ENCODE measurements at regions not wholly inside any gene's neighbourhood (a gene's known extent, or its start where the extent isn't known, plus 50 kb on each side); places are given as distances from the start of the nearest gene placed in this dataset.

DNA sequence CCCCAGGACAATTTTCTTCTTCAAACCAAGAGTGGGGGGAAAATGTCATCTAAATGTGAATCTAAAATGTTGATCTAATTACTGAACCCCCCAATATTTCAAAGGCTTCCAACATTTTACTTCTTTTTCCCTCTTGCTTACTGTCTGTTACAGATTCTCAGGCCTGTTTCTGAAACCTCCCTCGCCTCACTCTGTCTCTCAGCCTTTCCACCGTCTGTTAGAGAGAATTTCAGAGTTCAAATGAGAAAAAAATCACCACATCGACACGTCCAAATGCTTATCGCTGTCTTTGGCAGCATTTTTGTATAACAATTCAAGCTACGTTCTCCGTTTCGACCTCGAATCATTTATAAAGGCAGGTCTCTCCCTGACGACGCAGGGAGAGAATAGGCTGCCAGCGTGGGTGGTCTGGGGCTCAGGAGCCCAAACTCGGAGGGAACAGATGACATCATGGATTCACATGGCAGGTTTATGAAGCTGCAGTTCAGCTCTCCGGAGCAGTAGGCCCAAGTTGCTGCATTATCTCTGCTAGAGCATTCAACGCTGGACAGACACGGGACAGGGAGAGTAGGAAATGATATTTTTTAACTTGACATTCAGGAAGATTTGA is 139.8 kb downstream of the GAS1 start:
- Histone ChIP-seq H3K9ac (no peak overlapping the region), H3K27ac (no peak overlapping the region), H3K36me3 (no peaks in the 10 kb centered on the region), H3K4me3 (no peak overlapping the region), H3K27me3 (no peaks in the 10 kb centered on the region), H3K9me3 (replicated peaks in 1 of 11) (peaks cover 0 to 10% (median 0%) of the 10 kb centered on the region in 11 experiments; a peak in 1 of 22 replicates), H3K4me1 (no peaks in the 10 kb centered on the region), H4K20me1 (no peaks in the 10 kb centered on the region), H3K4me2 (no peak overlapping the region)
- no peak for TF ChIP-seq Cebpa-rat (IDR thresholded peaks at IDR 0.05)

DNA sequence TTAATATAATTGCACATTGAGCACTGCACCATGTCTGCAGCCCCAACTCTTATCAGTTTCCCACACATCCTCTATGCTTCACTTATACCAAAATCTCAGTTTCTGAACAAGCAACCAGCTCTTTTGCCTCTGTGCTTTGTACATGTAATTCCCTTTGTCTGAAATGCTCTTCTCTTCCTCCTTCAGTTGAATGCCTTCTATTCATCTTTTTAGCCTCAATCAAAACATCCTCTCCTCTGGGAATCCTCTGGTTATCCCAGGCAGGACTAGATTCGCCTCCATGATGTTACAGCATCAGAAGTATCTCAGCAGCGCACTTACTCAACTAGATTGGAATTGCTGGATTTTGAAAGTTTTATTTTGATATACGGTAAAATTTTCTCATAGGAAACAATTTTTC is 143.3 kb downstream of the GAS1 start:
- Histone ChIP-seq H3K4me2 (no peak overlapping the region), H3K9ac (no peak overlapping the region), H4K20me1 (no peaks in the 10 kb centered on the region), H3K9me3 (replicated peaks in 1 of 11) (no peaks in the 10 kb centered on the region), H3K27ac (no peak overlapping the region), H3K27me3 (no peaks in the 10 kb centered on the region), H3K4me1 (no peaks in the 10 kb centered on the region), H3K4me3 (no peak overlapping the region), H3K36me3 (no peaks in the 10 kb centered on the region)
- no peak for TF ChIP-seq Cebpa-rat (IDR thresholded peaks at IDR 0.05)

DNA sequence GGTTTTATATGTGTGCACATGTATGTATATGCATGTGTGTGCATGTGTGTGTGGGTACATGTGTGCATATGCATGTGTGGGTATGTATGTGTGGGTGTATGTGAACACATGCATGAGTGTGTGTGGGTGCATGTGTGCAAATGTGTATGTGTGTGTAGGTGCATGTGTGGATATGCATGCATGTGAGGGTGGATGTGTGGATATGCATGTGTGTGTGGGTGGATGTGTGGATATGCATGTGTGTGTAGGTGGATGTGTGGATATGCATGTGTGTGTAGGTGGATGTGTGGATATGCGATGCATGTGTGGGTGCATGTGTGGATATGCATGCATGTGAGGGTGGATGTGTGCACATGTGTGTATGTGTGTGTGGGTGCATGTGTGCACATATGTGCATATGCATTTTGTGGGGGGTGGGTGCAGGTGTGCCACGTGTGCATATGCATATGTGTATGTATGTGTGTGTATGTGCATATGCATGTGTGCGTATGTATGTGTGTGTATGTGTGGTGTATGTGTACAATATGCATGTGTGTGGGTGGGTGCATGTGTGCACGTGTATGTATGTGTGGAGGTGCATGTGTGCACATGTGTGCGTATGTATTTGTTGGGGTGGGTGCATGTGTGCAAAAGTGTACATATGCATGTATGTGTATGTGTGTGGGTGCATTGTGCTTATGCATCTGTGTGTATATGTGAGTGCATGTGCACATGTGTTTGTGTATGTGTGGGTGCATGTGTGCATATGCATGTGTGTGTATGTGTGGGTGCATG is 144.2 kb downstream of the GAS1 start:
- TF ChIP-seq Cebpa-rat (IDR thresholded peaks at IDR 0.05), result no peak
- Histone ChIP-seq H3K4me1 (no peaks in the 10 kb centered on the region), H3K4me2 (no peak overlapping the region), H3K9ac (no peak overlapping the region), H3K27ac (no peak overlapping the region), H3K4me3 (no peak overlapping the region), H3K27me3 (no peaks in the 10 kb centered on the region), H4K20me1 (no peaks in the 10 kb centered on the region), H3K36me3 (no peaks in the 10 kb centered on the region), H3K9me3 (replicated peaks in 1 of 11) (no peaks in the 10 kb centered on the region)

DNA sequence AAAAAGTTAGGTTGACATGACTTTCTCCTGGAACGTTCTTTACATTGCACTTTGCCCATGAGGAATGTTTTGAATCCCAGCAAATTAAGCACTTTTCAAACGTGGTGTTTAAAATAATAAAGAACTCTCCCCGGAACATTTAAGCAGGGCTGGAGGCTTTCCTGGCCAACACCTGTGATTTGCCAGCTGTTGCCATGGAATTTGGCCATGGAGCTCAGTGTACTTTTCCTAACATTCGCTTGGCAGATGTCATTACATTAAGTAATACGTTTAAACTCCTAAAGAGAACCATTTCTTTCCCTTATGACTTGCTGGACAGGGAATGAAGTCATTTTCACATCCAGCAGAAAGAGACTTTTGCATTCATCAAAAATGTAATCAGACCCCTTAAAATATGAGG is 146.1 kb downstream of the GAS1 start:
- H3K4me3 ChIP-seq, result no peak overlapping the region
- no peak for TF ChIP-seq Cebpa-rat (IDR thresholded peaks at IDR 0.05)
- H3K27me3 ChIP-seq, result no peaks in the 10 kb centered on the region
- H3K4me1 ChIP-seq, result no peaks in the 10 kb centered on the region
- H3K9me3 ChIP-seq (replicated peaks in 1 of 11), result no peaks in the 10 kb centered on the region
- no peaks in the 10 kb centered on the region for H4K20me1 ChIP-seq
- H3K4me2 ChIP-seq, result no peak overlapping the region
- H3K36me3 ChIP-seq, result no peaks in the 10 kb centered on the region
- H3K27ac ChIP-seq, result no peak overlapping the region
- H3K9ac ChIP-seq, result no peak overlapping the region

DNA sequence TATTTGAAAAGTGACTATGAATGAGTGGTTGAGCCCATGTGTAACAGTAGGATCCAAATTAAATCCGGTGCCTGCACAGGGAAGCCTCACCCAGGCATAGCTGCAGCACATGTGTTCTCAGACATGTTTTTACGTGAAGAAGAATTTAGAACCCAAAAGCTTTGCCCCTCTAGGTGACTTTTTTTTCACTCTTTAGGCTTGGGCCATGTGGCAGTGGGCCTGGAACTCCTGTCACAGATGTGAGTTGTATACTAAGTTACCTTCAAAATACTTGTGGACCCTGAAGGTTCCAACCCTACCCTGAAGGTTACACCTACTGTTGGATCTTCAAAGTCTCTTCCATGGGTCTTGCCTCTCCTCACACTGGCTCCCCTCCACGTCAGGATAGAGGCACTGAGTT is 146.6 kb downstream of the GAS1 start:
- H3K36me3 ChIP-seq, result no peaks in the 10 kb centered on the region
- no peak overlapping the region for H3K4me2 ChIP-seq
- H3K9me3 ChIP-seq (replicated peaks in 1 of 11), result no peaks in the 10 kb centered on the region

DNA sequence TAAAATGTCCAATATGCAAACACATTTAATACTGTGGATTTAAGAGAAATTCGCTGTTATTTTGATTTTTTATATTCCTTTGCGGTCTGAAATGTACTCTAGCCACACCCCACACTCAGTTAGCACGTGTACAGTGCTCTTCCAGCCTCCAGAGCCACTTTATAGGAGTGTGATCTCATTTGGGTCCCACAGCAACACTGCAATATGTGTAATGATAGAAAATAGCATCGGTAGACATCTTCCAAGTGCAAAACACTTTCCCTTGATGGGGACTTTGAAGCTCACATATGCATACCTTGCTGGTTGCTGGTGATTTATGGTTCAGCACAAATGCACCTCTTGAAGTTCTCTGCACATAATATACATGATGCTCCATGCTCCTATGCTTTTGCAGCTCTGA is 148.3 kb downstream of the GAS1 start:
- TF ChIP-seq Cebpa-rat (IDR thresholded peaks at IDR 0.05), result no peak
- Histone ChIP-seq H3K27me3 (no peaks in the 10 kb centered on the region), H3K9me3 (replicated peaks in 1 of 11) (no peaks in the 10 kb centered on the region)

More for the DNA sequence above, 146.6 kb downstream of the GAS1 start:
- no peak overlapping the region for H3K27ac ChIP-seq
- TF ChIP-seq Cebpa-rat (IDR thresholded peaks at IDR 0.05), result no peak
- H3K27me3 ChIP-seq, result no peaks in the 10 kb centered on the region
- H3K9ac ChIP-seq, result no peak overlapping the region
- H3K4me1 ChIP-seq, result no peaks in the 10 kb centered on the region
- H4K20me1 ChIP-seq, result no peaks in the 10 kb centered on the region
- no peak overlapping the region for H3K4me3 ChIP-seq

DNA sequence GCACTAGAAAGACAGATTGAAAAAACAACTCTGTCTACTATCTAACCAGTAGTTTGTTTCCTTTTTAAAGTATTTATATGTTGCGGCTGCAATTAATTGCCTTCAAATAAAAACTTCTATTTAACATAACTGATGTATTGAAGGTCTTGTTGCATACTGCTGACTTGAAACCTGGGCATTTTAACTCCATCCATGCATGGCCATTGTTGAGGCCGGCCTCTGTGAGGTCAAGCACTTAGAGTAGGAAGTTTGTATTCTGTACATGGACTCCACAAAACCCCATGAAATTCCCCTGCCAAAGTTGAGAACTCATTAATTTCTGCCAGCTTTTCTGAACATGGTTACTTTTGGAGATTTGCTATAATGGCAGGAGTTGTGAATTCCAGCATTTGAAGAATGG is 150.6 kb downstream of the GAS1 start:
- Histone ChIP-seq H3K9ac (no peak overlapping the region), H3K27ac (no peak overlapping the region), H4K20me1 (no peaks in the 10 kb centered on the region), H3K4me3 (no peak overlapping the region), H3K9me3 (replicated peaks in 1 of 11) (no peaks in the 10 kb centered on the region), H3K4me2 (no peak overlapping the region), H3K27me3 (no peaks in the 10 kb centered on the region), H3K36me3 (no peaks in the 10 kb centered on the region), H3K4me1 (no peaks in the 10 kb centered on the region)
- TF ChIP-seq Cebpa-rat (IDR thresholded peaks at IDR 0.05), result no peak

More for the DNA sequence above, 148.3 kb downstream of the GAS1 start:
- no peaks in the 10 kb centered on the region for H4K20me1 ChIP-seq
- H3K27ac ChIP-seq, result no peak overlapping the region
- no peak overlapping the region for H3K9ac ChIP-seq
- H3K4me1 ChIP-seq, result no peaks in the 10 kb centered on the region
- no peak overlapping the region for H3K4me3 ChIP-seq
- H3K4me2 ChIP-seq, result no peak overlapping the region
- no peaks in the 10 kb centered on the region for H3K36me3 ChIP-seq

DNA sequence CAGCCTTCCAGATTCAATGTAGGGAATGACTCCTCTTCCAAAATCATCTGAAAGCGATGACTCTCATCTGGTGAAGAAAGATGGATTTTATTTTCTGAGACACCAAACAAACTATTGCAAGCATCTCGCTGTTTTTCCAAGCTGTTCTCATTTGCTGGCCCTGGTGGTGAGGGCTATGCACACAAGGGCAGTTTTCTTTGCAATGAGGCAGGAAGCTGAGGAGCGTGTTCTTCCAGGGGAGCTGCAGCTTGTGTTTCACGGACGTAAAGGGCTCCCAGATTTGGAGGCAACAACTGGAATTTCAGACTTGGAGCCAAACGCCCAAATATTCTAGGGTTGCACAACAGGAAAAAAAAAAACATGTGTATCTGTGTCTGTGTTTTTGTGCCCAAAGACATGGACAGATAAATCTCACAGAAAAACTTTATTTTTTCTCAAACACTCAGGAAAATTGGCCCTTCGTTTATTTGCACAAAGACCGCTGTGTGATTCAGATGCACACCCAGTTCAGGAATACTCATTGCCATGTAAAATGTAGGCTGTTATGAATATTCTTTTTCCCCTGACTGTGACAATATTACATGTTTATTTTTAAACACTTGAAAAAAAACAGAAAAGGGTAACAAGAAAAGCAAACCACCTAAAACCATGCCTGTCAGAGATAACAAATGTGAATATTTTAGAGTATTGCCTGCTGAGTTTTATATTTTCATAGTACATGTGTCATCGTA is 151.3 kb downstream of the GAS1 start:
- Histone ChIP-seq H3K9me3 (replicated peaks in 1 of 11) (no peaks in the 10 kb centered on the region), H3K4me2 (no peak overlapping the region), H4K20me1 (no peaks in the 10 kb centered on the region), H3K4me1 (no peaks in the 10 kb centered on the region), H3K4me3 (no peak overlapping the region), H3K27ac (no peak overlapping the region), H3K27me3 (no peaks in the 10 kb centered on the region), H3K9ac (no peak overlapping the region), H3K36me3 (no peaks in the 10 kb centered on the region)
- TF ChIP-seq Cebpa-rat (IDR thresholded peaks at IDR 0.05), result no peak

DNA sequence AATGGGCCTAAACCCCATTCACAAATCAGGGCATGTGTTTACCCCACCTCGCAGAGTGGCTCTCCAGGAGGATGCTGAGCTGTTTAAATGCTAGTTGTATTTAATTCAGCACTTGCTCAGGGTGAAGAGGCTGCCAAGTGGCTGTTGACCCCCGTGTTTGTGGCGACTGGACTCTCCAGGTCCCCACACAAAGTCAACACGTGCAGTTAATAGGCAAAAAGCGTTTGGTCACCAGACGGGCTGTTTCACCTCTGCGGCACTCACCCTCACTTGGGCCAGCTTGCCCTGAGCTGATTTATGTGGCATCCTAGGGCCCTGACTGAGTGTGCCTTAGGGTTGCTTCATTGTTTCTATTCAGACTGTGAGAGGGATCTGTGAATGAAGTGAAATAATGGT is 152.3 kb downstream of the GAS1 start:
- Histone ChIP-seq H3K9ac (no peak overlapping the region), H3K4me2 (no peak overlapping the region), H3K4me1 (no peaks in the 10 kb centered on the region)

More for the DNA sequence above, 152.3 kb downstream of the GAS1 start:
- Histone ChIP-seq H3K36me3 (no peaks in the 10 kb centered on the region), H3K27ac (no peak overlapping the region), H3K27me3 (no peaks in the 10 kb centered on the region), H3K4me3 (no peak overlapping the region), H4K20me1 (no peaks in the 10 kb centered on the region), H3K9me3 (replicated peaks in 1 of 11) (no peaks in the 10 kb centered on the region)
- no peak for TF ChIP-seq Cebpa-rat (IDR thresholded peaks at IDR 0.05)

Data from BLaER1 treated with 17β-estradiol and CSF1 and Interleukin-3, amounts not matched to agents 10 nM and 100 nM (cell line).